ENCODE measurements at regions not wholly inside any gene's neighbourhood (a gene's known extent, or its start where the extent isn't known, plus 50 kb on each side); places are given as distances from the start of the nearest gene placed in this dataset.
A peak's percentile ranks its signal among the peaks of the same experiment; 100 is the strongest.

- no peaks in the 10 kb centered on the region for H3K27me3 ChIP-seq
- 93% methylated on average over 6 of the region's 6 CpGs for WGBS, 2 donors
- H3K27ac ChIP-seq = no peak overlapping the region
- no peak for TF ChIP-seq POLR2AphosphoS5 (IDR thresholded peaks at IDR 0.05)
- TF ChIP-seq, protein P1, sequence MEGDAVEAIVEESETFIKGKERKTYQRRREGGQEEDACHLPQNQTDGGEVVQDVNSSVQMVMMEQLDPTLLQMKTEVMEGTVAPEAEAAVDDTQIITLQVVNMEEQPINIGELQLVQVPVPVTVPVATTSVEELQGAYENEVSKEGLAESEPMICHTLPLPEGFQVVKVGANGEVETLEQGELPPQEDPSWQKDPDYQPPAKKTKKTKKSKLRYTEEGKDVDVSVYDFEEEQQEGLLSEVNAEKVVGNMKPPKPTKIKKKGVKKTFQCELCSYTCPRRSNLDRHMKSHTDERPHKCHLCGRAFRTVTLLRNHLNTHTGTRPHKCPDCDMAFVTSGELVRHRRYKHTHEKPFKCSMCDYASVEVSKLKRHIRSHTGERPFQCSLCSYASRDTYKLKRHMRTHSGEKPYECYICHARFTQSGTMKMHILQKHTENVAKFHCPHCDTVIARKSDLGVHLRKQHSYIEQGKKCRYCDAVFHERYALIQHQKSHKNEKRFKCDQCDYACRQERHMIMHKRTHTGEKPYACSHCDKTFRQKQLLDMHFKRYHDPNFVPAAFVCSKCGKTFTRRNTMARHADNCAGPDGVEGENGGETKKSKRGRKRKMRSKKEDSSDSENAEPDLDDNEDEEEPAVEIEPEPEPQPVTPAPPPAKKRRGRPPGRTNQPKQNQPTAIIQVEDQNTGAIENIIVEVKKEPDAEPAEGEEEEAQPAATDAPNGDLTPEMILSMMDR (IDR thresholded peaks at IDR 0.05) = no peak
- TF ChIP-seq EP300 (IDR thresholded peaks at IDR 0.05) = no peak
- no peak for TF ChIP-seq POLR2A (IDR thresholded peaks at IDR 0.05)
- no peak overlapping the region for H3K4me3 ChIP-seq
- peaks cover 0 to 42% (median 5%) of the 10 kb centered on the region in 4 donors for H3K36me3 ChIP-seq
- DNase-seq = peak in 1 of 2 donors; percentile 6
- H3K9me3 ChIP-seq = no peaks in the 10 kb centered on the region
- no peak for ATAC-seq (ENCODE audit: low FRiP score in 2 of 2)
- no peaks in the 10 kb centered on the region for H3K4me1 ChIP-seq
Observed at GRCh38 chr6:144736763-144737162, 451.6 kb downstream of the UTRN start.

- WGBS, 2 donors = 76 to 84% methylated on average over 4 of the region's 4 CpGs
- Histone ChIP-seq H3K9me3 (no peaks in the 10 kb centered on the region), H3K36me3 (peaks cover 0 to 33% (median 1%) of the 10 kb centered on the region in 4 donors), H3K27ac (no peak overlapping the region), H3K4me3 (no peak overlapping the region), H3K4me1 (peaks cover 0 to 4% (median 0%) of the 10 kb centered on the region in 4 donors), H3K27me3 (no peaks in the 10 kb centered on the region)
- TF ChIP-seq POLR2A (IDR thresholded peaks at IDR 0.05) (no peak), EP300 (IDR thresholded peaks at IDR 0.05) (no peak), POLR2AphosphoS5 (IDR thresholded peaks at IDR 0.05) (no peak)
- TF ChIP-seq, protein P1 (IDR thresholded peaks at IDR 0.05) = no peak
- ATAC-seq (ENCODE audit: low FRiP score in 2 of 2) (no peak), DNase-seq (no peak)
Observed at GRCh38 chr6:144737998-144738397, 452.9 kb downstream of the UTRN start.

DNA sequence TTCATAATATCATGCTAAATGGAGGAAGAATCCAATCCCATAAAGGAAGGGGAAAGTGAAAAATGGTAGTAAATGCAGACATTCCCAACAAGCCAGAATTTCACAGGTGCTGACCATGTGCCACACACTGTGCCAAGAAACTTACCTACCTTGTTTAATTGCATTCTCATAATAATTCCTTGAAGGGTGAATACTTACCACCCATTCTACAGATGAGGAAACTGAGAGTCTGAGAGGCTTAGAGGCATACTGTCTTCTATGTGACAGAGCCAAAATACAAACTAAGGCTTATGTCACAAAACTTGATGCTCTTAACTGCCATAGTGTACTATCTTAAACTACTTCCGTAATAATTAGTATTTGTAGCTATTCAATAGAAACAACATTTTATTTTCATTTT lies 454.7 kb downstream of the UTRN start:
- 100% methylated on average over 1 of the region's 1 CpG for WGBS, 2 donors
- TF ChIP-seq EP300 (IDR thresholded peaks at IDR 0.05) = no peak
- no peak for TF ChIP-seq POLR2AphosphoS5 (IDR thresholded peaks at IDR 0.05)
- TF ChIP-seq POLR2A (IDR thresholded peaks at IDR 0.05) = no peak
- no peak for ATAC-seq (ENCODE audit: low FRiP score in 2 of 2)
- no peak for DNase-seq
- peaks cover 0 to 11% (median 0%) of the 10 kb centered on the region in 4 donors for H3K4me1 ChIP-seq
- H3K36me3 ChIP-seq = peaks cover 0 to 19% (median 0%) of the 10 kb centered on the region in 4 donors
- no peak overlapping the region for H3K27ac ChIP-seq
- no peaks in the 10 kb centered on the region for H3K9me3 ChIP-seq
- H3K27me3 ChIP-seq = no peaks in the 10 kb centered on the region
- no peak overlapping the region for H3K4me3 ChIP-seq

DNA sequence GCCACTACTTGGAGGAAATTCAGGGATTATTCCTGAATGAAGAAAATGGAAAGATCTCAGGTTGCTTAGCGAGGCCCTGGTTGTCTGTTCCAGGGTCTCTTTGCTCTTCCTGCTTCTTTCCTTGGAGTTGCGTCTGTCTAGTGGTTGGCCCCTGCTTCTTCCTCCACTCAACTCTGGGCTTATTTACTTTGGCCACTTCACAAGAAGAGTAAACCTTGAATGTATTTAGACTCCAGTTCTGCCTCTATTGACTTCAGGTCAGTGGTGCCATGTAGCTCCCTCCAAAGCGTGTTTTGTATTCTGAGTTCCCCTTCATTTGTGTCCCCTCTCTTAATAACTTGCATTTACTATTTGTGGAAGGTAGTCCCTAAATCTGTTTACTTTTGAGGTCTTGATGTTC lies 456.5 kb downstream of the UTRN start:
- Histone ChIP-seq H3K27me3 (no peaks in the 10 kb centered on the region), H3K27ac (no peak overlapping the region), H3K9me3 (no peaks in the 10 kb centered on the region), H3K4me3 (no peak overlapping the region), H3K4me1 (peaks cover 0 to 11% (median 0%) of the 10 kb centered on the region in 4 donors), H3K36me3 (peaks cover 0 to 17% (median 1%) of the 10 kb centered on the region in 4 donors)
- no peak for ATAC-seq (ENCODE audit: low FRiP score in 2 of 2)
- 79 to 91% methylated on average over 3 of the region's 3 CpGs for WGBS, 2 donors
- TF ChIP-seq EP300 (IDR thresholded peaks at IDR 0.05) (no peak), POLR2A (IDR thresholded peaks at IDR 0.05) (no peak), POLR2AphosphoS5 (IDR thresholded peaks at IDR 0.05) (no peak)
- TF ChIP-seq, protein P1 (IDR thresholded peaks at IDR 0.05) = no peak
- no peak for DNase-seq

DNA sequence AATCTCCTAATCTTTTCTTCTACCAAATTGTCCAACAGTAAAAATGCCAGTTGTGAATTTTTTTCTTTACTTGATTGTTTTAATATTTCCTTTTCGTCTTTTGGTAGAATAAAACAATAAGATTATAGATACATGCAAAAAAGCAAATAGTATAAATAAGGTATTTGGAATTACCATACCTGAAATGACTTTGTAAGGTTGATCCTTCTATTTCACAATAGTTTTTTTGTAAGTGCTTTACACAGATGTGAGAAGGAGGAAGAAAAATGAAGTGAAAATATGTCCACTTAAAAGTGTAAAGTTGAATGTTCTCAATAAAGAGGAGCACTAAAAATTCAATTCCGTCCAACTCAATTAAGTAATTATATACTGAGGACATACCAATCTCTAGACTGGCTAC lies 457.6 kb downstream of the UTRN start:
- Histone ChIP-seq H3K27me3 (no peaks in the 10 kb centered on the region), H3K27ac (no peak overlapping the region), H3K36me3 (peaks cover 0 to 12% (median 1%) of the 10 kb centered on the region in 4 donors), H3K4me1 (peaks cover 0 to 11% (median 0%) of the 10 kb centered on the region in 4 donors), H3K9me3 (no peaks in the 10 kb centered on the region), H3K4me3 (no peak overlapping the region)
- WGBS, 2 donors = 78 to 81% methylated on average over 2 of the region's 2 CpGs
- TF ChIP-seq POLR2A (IDR thresholded peaks at IDR 0.05) (no peak), EP300 (IDR thresholded peaks at IDR 0.05) (no peak), POLR2AphosphoS5 (IDR thresholded peaks at IDR 0.05) (no peak)
- TF ChIP-seq, protein P1 (IDR thresholded peaks at IDR 0.05) = no peak
- DNase-seq = no peak
- no peak for ATAC-seq (ENCODE audit: low FRiP score in 2 of 2)

Data from upper lobe of left lung (tissue), 6 donors.